ENCODE measurements at regions not wholly inside any gene's neighbourhood (a gene's known extent, or its start where the extent isn't known, plus 50 kb on each side); places are given as distances from the start of the nearest gene placed in this dataset.
A peak's percentile ranks its signal among the peaks of the same experiment; 100 is the strongest.

DNA sequence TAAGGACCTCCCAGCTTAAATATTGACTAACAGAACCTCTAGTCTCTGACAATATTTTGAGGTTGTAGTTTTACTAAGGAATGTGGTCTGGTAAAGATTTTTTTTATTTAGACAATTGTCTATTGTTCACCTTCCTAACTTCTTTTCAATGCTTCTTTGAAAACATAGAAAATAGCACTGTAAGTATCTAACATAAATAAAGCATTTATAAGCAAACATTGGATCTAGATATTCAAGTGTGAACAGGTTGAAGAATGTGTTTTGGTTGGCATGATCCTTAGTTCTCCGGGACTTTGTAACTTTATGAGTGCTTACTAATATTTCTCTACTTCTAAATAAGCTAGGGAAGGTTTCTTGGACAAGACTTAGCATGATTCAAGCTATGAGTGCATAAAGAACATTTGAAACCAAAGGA lies 285.4 kb upstream of the ARSJ start:
- no peak overlapping the region for H3K4me3 ChIP-seq (ENCODE audit: severe bottlenecking)
- DNase-seq (ENCODE audit: low spot score) (no peak), ATAC-seq (ENCODE audit: low read depth) (peak; percentile 93)
- peaks cover 35% of the 10 kb centered on the region for H3K4me1 ChIP-seq (ENCODE audit: insufficient read depth, poor library complexity, severe bottlenecking)
- no peaks in the 10 kb centered on the region for H3K36me3 ChIP-seq (ENCODE audit: low read depth)
- H3K27ac ChIP-seq (ENCODE audit: poor library complexity, severe bottlenecking) = peak overlapping the region; percentile 88
- H3K27me3 ChIP-seq (ENCODE audit: insufficient read depth, poor library complexity, severe bottlenecking) = no peaks in the 10 kb centered on the region
- TF ChIP-seq, protein P1, sequence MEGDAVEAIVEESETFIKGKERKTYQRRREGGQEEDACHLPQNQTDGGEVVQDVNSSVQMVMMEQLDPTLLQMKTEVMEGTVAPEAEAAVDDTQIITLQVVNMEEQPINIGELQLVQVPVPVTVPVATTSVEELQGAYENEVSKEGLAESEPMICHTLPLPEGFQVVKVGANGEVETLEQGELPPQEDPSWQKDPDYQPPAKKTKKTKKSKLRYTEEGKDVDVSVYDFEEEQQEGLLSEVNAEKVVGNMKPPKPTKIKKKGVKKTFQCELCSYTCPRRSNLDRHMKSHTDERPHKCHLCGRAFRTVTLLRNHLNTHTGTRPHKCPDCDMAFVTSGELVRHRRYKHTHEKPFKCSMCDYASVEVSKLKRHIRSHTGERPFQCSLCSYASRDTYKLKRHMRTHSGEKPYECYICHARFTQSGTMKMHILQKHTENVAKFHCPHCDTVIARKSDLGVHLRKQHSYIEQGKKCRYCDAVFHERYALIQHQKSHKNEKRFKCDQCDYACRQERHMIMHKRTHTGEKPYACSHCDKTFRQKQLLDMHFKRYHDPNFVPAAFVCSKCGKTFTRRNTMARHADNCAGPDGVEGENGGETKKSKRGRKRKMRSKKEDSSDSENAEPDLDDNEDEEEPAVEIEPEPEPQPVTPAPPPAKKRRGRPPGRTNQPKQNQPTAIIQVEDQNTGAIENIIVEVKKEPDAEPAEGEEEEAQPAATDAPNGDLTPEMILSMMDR (IDR thresholded peaks at IDR 0.05; ENCODE audit: poor library complexity, severe bottlenecking) = no peak
- no peaks in the 10 kb centered on the region for H3K9me3 ChIP-seq (ENCODE audit: severe bottlenecking)

DNA sequence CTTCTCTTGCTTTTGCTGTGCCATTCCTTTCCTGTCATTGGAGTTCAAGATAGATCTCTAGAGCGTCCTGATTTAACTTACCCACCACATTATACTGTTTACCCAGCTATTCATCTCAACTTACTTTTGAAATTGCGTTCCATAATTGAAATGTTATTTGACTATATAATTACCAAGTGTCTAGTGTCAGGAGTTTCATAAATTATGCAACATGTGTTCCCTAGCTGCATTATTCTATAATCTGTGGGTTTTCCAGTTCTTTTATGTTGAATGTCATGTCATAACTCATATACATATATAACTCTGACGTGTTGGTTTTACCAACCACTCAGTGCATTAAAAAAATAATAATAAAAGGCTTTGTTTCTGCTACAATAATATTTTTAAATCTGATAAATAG lies 285.9 kb upstream of the ARSJ start:
- DNase-seq (ENCODE audit: low spot score) = no peak
- Histone ChIP-seq H3K4me3 (ENCODE audit: severe bottlenecking) (no peak overlapping the region), H3K27me3 (ENCODE audit: insufficient read depth, poor library complexity, severe bottlenecking) (no peaks in the 10 kb centered on the region), H3K9me3 (ENCODE audit: severe bottlenecking) (no peaks in the 10 kb centered on the region), H3K4me1 (ENCODE audit: insufficient read depth, poor library complexity, severe bottlenecking) (peaks cover 35% of the 10 kb centered on the region), H3K36me3 (ENCODE audit: low read depth) (no peaks in the 10 kb centered on the region), H3K27ac (ENCODE audit: poor library complexity, severe bottlenecking) (peak overlapping the region; percentile 88)
- TF ChIP-seq, protein P1 (IDR thresholded peaks at IDR 0.05; ENCODE audit: poor library complexity, severe bottlenecking) = no peak
- ATAC-seq (ENCODE audit: low read depth) = no peak; the same call in 2 of the 3 replicates

DNA sequence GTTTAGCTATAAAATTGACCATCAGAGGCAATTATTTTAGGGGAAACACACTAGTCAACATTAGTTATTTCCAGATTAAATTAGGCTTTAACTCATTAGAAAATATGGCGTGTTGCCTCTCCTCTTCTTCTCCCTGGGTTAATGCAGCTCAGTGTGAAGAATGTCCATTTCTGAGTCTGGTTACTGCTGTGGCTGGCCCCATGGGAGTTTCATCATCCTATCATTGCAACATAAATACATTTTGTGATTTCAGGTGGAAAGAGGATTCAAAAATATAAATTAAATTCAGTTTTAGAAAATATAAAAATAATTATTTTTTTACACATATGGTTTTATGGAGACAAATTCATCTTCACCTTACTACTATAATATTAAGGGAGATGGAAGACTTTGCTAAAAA lies 288.5 kb upstream of the ARSJ start:
- no peaks in the 10 kb centered on the region for H3K27me3 ChIP-seq (ENCODE audit: insufficient read depth, poor library complexity, severe bottlenecking)
- no peak for DNase-seq (ENCODE audit: low spot score)
- H3K4me3 ChIP-seq (ENCODE audit: severe bottlenecking) = no peak overlapping the region
- H3K36me3 ChIP-seq (ENCODE audit: low read depth) = no peaks in the 10 kb centered on the region
- no peak for ATAC-seq (ENCODE audit: low read depth)
- no peaks in the 10 kb centered on the region for H3K9me3 ChIP-seq (ENCODE audit: severe bottlenecking)
- TF ChIP-seq, protein P1 (IDR thresholded peaks at IDR 0.05; ENCODE audit: poor library complexity, severe bottlenecking) = no peak
- H3K4me1 ChIP-seq (ENCODE audit: insufficient read depth, poor library complexity, severe bottlenecking) = peaks cover 57% of the 10 kb centered on the region
- H3K27ac ChIP-seq (ENCODE audit: poor library complexity, severe bottlenecking) = no peak overlapping the region

DNA sequence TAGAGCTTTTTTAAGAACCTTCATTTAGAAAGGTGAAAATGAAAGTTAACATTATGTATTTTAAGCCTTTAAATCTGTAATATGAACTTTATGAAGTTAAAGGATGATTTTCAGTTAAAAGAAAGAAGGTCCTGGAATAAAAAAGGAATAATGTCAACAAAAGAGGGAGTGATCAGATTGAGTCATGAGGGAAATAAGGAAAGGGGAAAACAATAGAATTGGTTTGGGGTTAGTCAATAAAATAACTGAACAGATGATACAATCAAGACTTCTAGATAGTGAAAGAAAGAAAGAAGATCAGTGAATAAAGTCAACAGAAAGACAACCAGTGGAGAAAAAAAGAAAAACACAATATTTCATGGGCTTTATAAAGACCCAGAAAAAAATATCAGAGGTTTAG lies 291.6 kb upstream of the ARSJ start:
- DNase-seq (ENCODE audit: low spot score) = no peak
- Histone ChIP-seq H3K27me3 (ENCODE audit: insufficient read depth, poor library complexity, severe bottlenecking) (no peaks in the 10 kb centered on the region), H3K27ac (ENCODE audit: poor library complexity, severe bottlenecking) (peak overlapping the region; percentile 81), H3K36me3 (ENCODE audit: low read depth) (no peaks in the 10 kb centered on the region), H3K9me3 (ENCODE audit: severe bottlenecking) (no peaks in the 10 kb centered on the region), H3K4me1 (ENCODE audit: insufficient read depth, poor library complexity, severe bottlenecking) (peaks cover 31% of the 10 kb centered on the region), H3K4me3 (ENCODE audit: severe bottlenecking) (no peak overlapping the region)
- TF ChIP-seq, protein P1 (IDR thresholded peaks at IDR 0.05; ENCODE audit: poor library complexity, severe bottlenecking) = no peak
- ATAC-seq (ENCODE audit: low read depth) = no peak

DNA sequence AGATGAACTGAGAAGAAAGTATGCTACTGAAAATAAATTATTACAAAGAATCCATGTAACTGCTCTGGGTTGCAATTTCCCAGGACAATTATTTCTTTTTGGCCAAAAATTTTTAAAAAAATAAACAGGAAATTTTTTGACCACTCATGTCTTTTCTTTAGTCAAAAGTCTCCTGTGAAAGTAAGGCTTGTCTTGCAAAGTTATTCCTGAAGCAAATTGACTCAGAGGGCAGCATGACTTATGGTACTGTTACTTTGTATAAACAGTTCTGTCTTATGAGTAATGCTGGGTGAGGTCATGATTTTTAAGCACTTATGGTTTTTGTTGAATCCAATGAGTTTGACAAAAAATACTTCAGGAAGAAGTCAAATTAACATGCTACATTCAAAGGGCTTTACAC lies 292.8 kb upstream of the ARSJ start:
- ATAC-seq (ENCODE audit: low read depth) (peak; percentile 100), DNase-seq (ENCODE audit: low spot score) (no peak)
- no peaks in the 10 kb centered on the region for H3K9me3 ChIP-seq (ENCODE audit: severe bottlenecking)
- H3K36me3 ChIP-seq (ENCODE audit: low read depth) = no peaks in the 10 kb centered on the region
- peaks cover 27% of the 10 kb centered on the region for H3K4me1 ChIP-seq (ENCODE audit: insufficient read depth, poor library complexity, severe bottlenecking)
- TF ChIP-seq, protein P1 (IDR thresholded peaks at IDR 0.05; ENCODE audit: poor library complexity, severe bottlenecking) = no peak
- no peaks in the 10 kb centered on the region for H3K27me3 ChIP-seq (ENCODE audit: insufficient read depth, poor library complexity, severe bottlenecking)
- H3K4me3 ChIP-seq (ENCODE audit: severe bottlenecking) = no peak overlapping the region
- H3K27ac ChIP-seq (ENCODE audit: poor library complexity, severe bottlenecking) = peak overlapping the region; percentile 81

Data from RWPE2 (cell line).